ENCODE measurements at regions not wholly inside any gene's neighbourhood (a gene's known extent, or its start where the extent isn't known, plus 50 kb on each side); places are given as distances from the start of the nearest gene placed in this dataset.

GRCh38 chr12:46523446-46523845, 150.9 kb upstream of the SLC38A2 start:
- H3K27ac Mint-ChIP-seq: peak overlapping the region; percentile 90
- H3K4me3 Mint-ChIP-seq: no peak overlapping the region
- H3K4me1 Mint-ChIP-seq: peaks cover 45% of the 10 kb centered on the region
- no peak for DNase-seq (ENCODE audit: low spot score in 2 of 2, unreplicated experiment in 2 of 2)
- H3K27me3 Mint-ChIP-seq (ENCODE audit: low read depth): no peaks in the 10 kb centered on the region
- peaks cover 14% of the 10 kb centered on the region for H3K9me3 Mint-ChIP-seq
- no peak for TF ChIP-seq CTCF (IDR thresholded peaks at IDR 0.05; ENCODE audit: unreplicated experiment)
- peaks cover 5% of the 10 kb centered on the region for H3K36me3 Mint-ChIP-seq

- Mint-ChIP-seq H3K4me3 (no peak overlapping the region), H3K9me3 (peaks cover 2% of the 10 kb centered on the region), H3K36me3 (no peaks in the 10 kb centered on the region), H3K27me3 (ENCODE audit: low read depth) (no peaks in the 10 kb centered on the region), H3K27ac (peak overlapping the region; percentile 66), H3K4me1 (peaks cover 45% of the 10 kb centered on the region)
- no peak for DNase-seq (ENCODE audit: low spot score in 2 of 2, unreplicated experiment in 2 of 2)
- no peak for TF ChIP-seq CTCF (IDR thresholded peaks at IDR 0.05; ENCODE audit: unreplicated experiment)
Measured at GRCh38 chr12:46522071-46522470, 149.5 kb upstream of the SLC38A2 start.

GRCh38 chr12:46521145-46521544, 148.6 kb upstream of the SLC38A2 start:
- H3K4me3 Mint-ChIP-seq: no peak overlapping the region
- H3K9me3 Mint-ChIP-seq: no peaks in the 10 kb centered on the region
- H3K36me3 Mint-ChIP-seq: no peaks in the 10 kb centered on the region
- H3K27ac Mint-ChIP-seq: no peak overlapping the region
- peaks cover 45% of the 10 kb centered on the region for H3K4me1 Mint-ChIP-seq
- no peak for TF ChIP-seq CTCF (IDR thresholded peaks at IDR 0.05; ENCODE audit: unreplicated experiment)
- H3K27me3 Mint-ChIP-seq (ENCODE audit: low read depth): no peaks in the 10 kb centered on the region
- DNase-seq (ENCODE audit: low spot score in 2 of 2, unreplicated experiment in 2 of 2): no peak

- Mint-ChIP-seq H3K4me1 (peaks cover 29% of the 10 kb centered on the region), H3K27ac (no peak overlapping the region), H3K4me3 (no peak overlapping the region), H3K27me3 (ENCODE audit: low read depth) (no peaks in the 10 kb centered on the region), H3K9me3 (no peaks in the 10 kb centered on the region), H3K36me3 (no peaks in the 10 kb centered on the region)
- no peak for TF ChIP-seq CTCF (IDR thresholded peaks at IDR 0.05; ENCODE audit: unreplicated experiment)
- no peak for DNase-seq (ENCODE audit: low spot score in 2 of 2, unreplicated experiment in 2 of 2)
Measured at GRCh38 chr12:46519407-46519806, 146.8 kb upstream of the SLC38A2 start.

GRCh38 chr12:46518729-46519128, 146.2 kb upstream of the SLC38A2 start:
- no peak overlapping the region for H3K4me3 Mint-ChIP-seq
- H3K27ac Mint-ChIP-seq: no peak overlapping the region
- H3K4me1 Mint-ChIP-seq: peaks cover 22% of the 10 kb centered on the region
- H3K9me3 Mint-ChIP-seq: peaks cover 7% of the 10 kb centered on the region
- peaks cover under 1% of the 10 kb centered on the region for H3K36me3 Mint-ChIP-seq
- TF ChIP-seq CTCF (IDR thresholded peaks at IDR 0.05; ENCODE audit: unreplicated experiment): no peak
- no peaks in the 10 kb centered on the region for H3K27me3 Mint-ChIP-seq (ENCODE audit: low read depth)
- DNase-seq (ENCODE audit: low spot score in 2 of 2, unreplicated experiment in 2 of 2): no peak

GRCh38 chr12:46518169-46518568, 145.6 kb upstream of the SLC38A2 start:
- TF ChIP-seq CTCF (IDR thresholded peaks at IDR 0.05; ENCODE audit: unreplicated experiment): no peak
- H3K36me3 Mint-ChIP-seq: peaks cover 6% of the 10 kb centered on the region

More at GRCh38 chr12:46518169-46518568, 145.6 kb upstream of the SLC38A2 start:
- DNase-seq (ENCODE audit: low spot score in 2 of 2, unreplicated experiment in 2 of 2): no peak
- Mint-ChIP-seq H3K27me3 (ENCODE audit: low read depth) (no peaks in the 10 kb centered on the region), H3K9me3 (peaks cover 12% of the 10 kb centered on the region), H3K4me1 (peaks cover 17% of the 10 kb centered on the region), H3K4me3 (no peak overlapping the region), H3K27ac (no peak overlapping the region)
